BJ (cell line): ENCODE measurements at regions not wholly inside any gene's neighbourhood (a gene's known extent, or its start where the extent isn't known, plus 50 kb on each side); places are given as distances from the start of the nearest gene placed in this dataset.
"Not testable (repeated sequence)": the region's sequence is repeated elsewhere in the genome, so short reads cannot be mapped to it uniquely, and the experiment has no call there.

ENCODE experiments used
- CTCF ChIA-PET: fragments of 350-600 bp; formaldehyde crosslinking; extraction: SDS; loops from one replicate; lab custom pipeline; 2021; ENCODE audit warnings: antibody characterized with exemption, inconsistent platforms; lab: Yijun Ruan, JAX
- POLR2A ChIA-PET: fragments of 300-600 bp; sonication (Branson Sonifier 250); formaldehyde crosslinking; extraction: SDS; loops from one replicate; lab custom pipeline; 2021; ENCODE audit warnings: antibody characterized with exemption; lab: Charles Lee
- DNase-seq: peaks from one replicate; pipeline ENCODE4 v3.0.0-alpha.2; 2011; ENCODE audit warnings: low read depth
- H3K27me3 ChIP-seq: 2 replicates; pipeline ENCODE4 v1.6.0; 2011; ENCODE audit warnings: low read length; ENCODE audit not compliant: control insufficient read depth, insufficient read depth
- H3K36me3 ChIP-seq: 2 replicates; pipeline ENCODE4 v1.5.1; 2011; ENCODE audit warnings: low read length; ENCODE audit not compliant: control insufficient read depth, insufficient read depth
- H3K4me3 ChIP-seq: 2 replicates; pipeline ENCODE4 v1.5.1; 2011; ENCODE audit warnings: low read depth, mild to moderate bottlenecking, control low read depth, low read length
- CTCF ChIP-seq: IDR thresholded peaks from 2 replicates; pipeline ENCODE4 v1.5.1; 2011; ENCODE audit warnings: low read depth, mild to moderate bottlenecking, control low read depth, inconsistent platforms, low read length, moderate library complexity; ENCODE audit not compliant: insufficient read depth

GRCh38 chr9:3740690-3741419 lies 215.1 kb upstream of the RFX3 start:
- H3K27me3 ChIP-seq: no peaks in the 10 kb centered on the region
- H3K36me3 ChIP-seq: no peaks in the 10 kb centered on the region
- CTCF ChIA-PET: interaction anchor here (0.8 to 1.5 kb wide), 3 partner anchors 9 to 396 kb away, joined by 3 to 6 read pairs (median 4); no protein-coding TSS in a partner anchor
- POLR2A ChIA-PET: no interaction called here
- no peak overlapping the region for H3K4me3 ChIP-seq
- TF ChIP-seq CTCF: no peak
- DNase-seq: no peak

GRCh38 chr9:3736161-3736560 lies 210.4 kb upstream of the RFX3 start:
- no peaks in the 10 kb centered on the region for H3K36me3 ChIP-seq
- TF ChIP-seq CTCF: no peak
- H3K27me3 ChIP-seq: no peaks in the 10 kb centered on the region
- no peak for DNase-seq
- ChIA-PET CTCF (no interaction called here), POLR2A (no interaction called here)
- no peak overlapping the region for H3K4me3 ChIP-seq

GRCh38 chr9:3735251-3735650 lies 209.4 kb upstream of the RFX3 start:
- POLR2A ChIA-PET: no interaction called here
- TF ChIP-seq CTCF: no peak
- no peak for DNase-seq
- no peaks in the 10 kb centered on the region for H3K36me3 ChIP-seq
- H3K27me3 ChIP-seq: no peaks in the 10 kb centered on the region
- CTCF ChIA-PET: interaction anchor here (0.7 to 1.4 kb wide), 4 partner anchors 219 to 634 kb away, joined by 3 to 5 read pairs (median 4); no protein-coding TSS in a partner anchor
- no peak overlapping the region for H3K4me3 ChIP-seq

GRCh38 chr9:3733527-3734262 lies 207.9 kb upstream of the RFX3 start:
- CTCF ChIA-PET: interaction anchor here (0.6 to 2.9 kb wide), 12 partner anchors 171 to 817 kb away, joined by 3 to 22 read pairs (median 4); no protein-coding TSS in a partner anchor
- DNase-seq, H3K4me3 ChIP-seq, H3K36me3 ChIP-seq, POLR2A ChIA-PET, H3K27me3 ChIP-seq: not testable (repeated sequence)

- no peak for TF ChIP-seq CTCF
- Histone ChIP-seq H3K27me3 (no peaks in the 10 kb centered on the region), H3K36me3 (no peaks in the 10 kb centered on the region), H3K4me3 (no peak overlapping the region)
- ChIA-PET CTCF (interaction anchor here (0.6 to 2.9 kb wide), 12 partner anchors 11 to 875 kb away, joined by 3 to 22 read pairs (median 4); no protein-coding TSS in a partner anchor), POLR2A (no interaction called here)
- DNase-seq: no peak
Observed at GRCh38 chr9:3733039-3733408, 207.2 kb upstream of the RFX3 start.
